ENCODE measurements at regions not wholly inside any gene's neighbourhood (a gene's known extent, or its start where the extent isn't known, plus 50 kb on each side); places are given as distances from the start of the nearest gene placed in this dataset.
"Not testable (repeated sequence)": the region's sequence is repeated elsewhere in the genome, so short reads cannot be mapped to it uniquely, and the experiment has no call there.

GRCh38 chr20:25863536-25864325 is 167.1 kb upstream of the ZNF337 start:
- TF ChIP-seq, protein P1, sequence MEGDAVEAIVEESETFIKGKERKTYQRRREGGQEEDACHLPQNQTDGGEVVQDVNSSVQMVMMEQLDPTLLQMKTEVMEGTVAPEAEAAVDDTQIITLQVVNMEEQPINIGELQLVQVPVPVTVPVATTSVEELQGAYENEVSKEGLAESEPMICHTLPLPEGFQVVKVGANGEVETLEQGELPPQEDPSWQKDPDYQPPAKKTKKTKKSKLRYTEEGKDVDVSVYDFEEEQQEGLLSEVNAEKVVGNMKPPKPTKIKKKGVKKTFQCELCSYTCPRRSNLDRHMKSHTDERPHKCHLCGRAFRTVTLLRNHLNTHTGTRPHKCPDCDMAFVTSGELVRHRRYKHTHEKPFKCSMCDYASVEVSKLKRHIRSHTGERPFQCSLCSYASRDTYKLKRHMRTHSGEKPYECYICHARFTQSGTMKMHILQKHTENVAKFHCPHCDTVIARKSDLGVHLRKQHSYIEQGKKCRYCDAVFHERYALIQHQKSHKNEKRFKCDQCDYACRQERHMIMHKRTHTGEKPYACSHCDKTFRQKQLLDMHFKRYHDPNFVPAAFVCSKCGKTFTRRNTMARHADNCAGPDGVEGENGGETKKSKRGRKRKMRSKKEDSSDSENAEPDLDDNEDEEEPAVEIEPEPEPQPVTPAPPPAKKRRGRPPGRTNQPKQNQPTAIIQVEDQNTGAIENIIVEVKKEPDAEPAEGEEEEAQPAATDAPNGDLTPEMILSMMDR (IDR thresholded peaks at IDR 0.05; ENCODE audit: low read depth, low read length): no peak
- Histone ChIP-seq H3K9me3 (ENCODE audit: severe bottlenecking) (no peaks in the 10 kb centered on the region), H3K27me3 (ENCODE audit: insufficient read depth, low read depth, severe bottlenecking) (peaks cover 5% of the 10 kb centered on the region), H3K4me3 (ENCODE audit: low read depth, low read length) (peak overlapping the region; percentile 48), H3K36me3 (no peaks in the 10 kb centered on the region), H3K27ac (no peak overlapping the region)
- no peak for DNase-seq

DNA sequence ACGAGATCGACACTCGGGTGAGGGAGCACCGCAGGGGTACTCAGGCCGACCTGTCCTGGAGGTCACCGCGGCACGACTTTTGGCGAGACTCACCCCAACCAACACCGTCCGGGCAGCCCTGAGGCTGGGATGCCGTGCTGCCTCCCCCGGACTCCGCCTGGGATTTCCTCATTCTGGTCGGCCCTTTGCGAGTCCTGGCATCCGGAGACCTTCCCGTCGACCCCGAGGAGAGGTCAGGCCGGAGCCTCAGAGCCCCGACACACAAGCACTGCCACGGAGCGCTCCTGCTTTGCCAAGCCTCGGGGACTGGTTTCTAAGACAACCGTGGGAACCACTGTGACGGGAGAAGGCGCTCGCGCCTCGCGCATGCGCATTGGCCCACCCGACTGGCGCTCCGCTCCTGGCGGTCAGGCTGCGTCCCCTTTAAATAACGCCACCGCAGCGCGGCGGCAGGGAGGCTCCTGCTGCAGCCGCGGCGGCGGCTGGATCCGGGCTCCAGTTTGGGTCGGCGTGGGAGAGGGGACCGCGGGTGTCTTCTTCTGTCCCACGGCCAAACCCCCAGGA is 166.4 kb upstream of the ZNF337 start:
- peak; percentile 95 for DNase-seq
- TF ChIP-seq, protein P1 (IDR thresholded peaks at IDR 0.05; ENCODE audit: low read depth, low read length): 0 out of 2 replicates have a peak, but pooled peaks have one; percentile 8
- H3K27ac ChIP-seq; H3K36me3 ChIP-seq; H3K27me3 ChIP-seq (ENCODE audit: insufficient read depth, low read depth, severe bottlenecking); H3K9me3 ChIP-seq (ENCODE audit: severe bottlenecking): not testable (repeated sequence)
- H3K4me3 ChIP-seq (ENCODE audit: low read depth, low read length): peak overlapping the region; percentile 48

GRCh38 chr20:25860531-25861150 is 164.0 kb upstream of the ZNF337 start:
- no peak for DNase-seq
- Histone ChIP-seq H3K27ac (no peak overlapping the region), H3K9me3 (ENCODE audit: severe bottlenecking) (no peaks in the 10 kb centered on the region), H3K4me3 (ENCODE audit: low read depth, low read length) (peak overlapping the region; percentile 32), H3K27me3 (ENCODE audit: insufficient read depth, low read depth, severe bottlenecking) (peaks cover 5% of the 10 kb centered on the region), H3K36me3 (no peaks in the 10 kb centered on the region)
- TF ChIP-seq, protein P1 (IDR thresholded peaks at IDR 0.05; ENCODE audit: low read depth, low read length): no peak

- TF ChIP-seq, protein P1 (IDR thresholded peaks at IDR 0.05; ENCODE audit: low read depth, low read length): no peak
- DNase-seq: peak; percentile 79
- Histone ChIP-seq H3K27me3 (ENCODE audit: insufficient read depth, low read depth, severe bottlenecking) (peaks cover 5% of the 10 kb centered on the region), H3K27ac (no peak overlapping the region), H3K36me3 (no peaks in the 10 kb centered on the region), H3K9me3 (ENCODE audit: severe bottlenecking) (no peaks in the 10 kb centered on the region), H3K4me3 (ENCODE audit: low read depth, low read length) (peak overlapping the region; percentile 32)
Measured at GRCh38 chr20:25859649-25860530, 163.2 kb upstream of the ZNF337 start.

GRCh38 chr20:25858495-25859425 is 162.1 kb upstream of the ZNF337 start:
- DNase-seq: no peak
- H3K9me3 ChIP-seq (ENCODE audit: severe bottlenecking): no peaks in the 10 kb centered on the region
- H3K36me3 ChIP-seq: no peaks in the 10 kb centered on the region
- TF ChIP-seq, protein P1 (IDR thresholded peaks at IDR 0.05; ENCODE audit: low read depth, low read length): no peak
- no peak overlapping the region for H3K27ac ChIP-seq
- no peak overlapping the region for H3K4me3 ChIP-seq (ENCODE audit: low read depth, low read length)
- no peaks in the 10 kb centered on the region for H3K27me3 ChIP-seq (ENCODE audit: insufficient read depth, low read depth, severe bottlenecking)

GRCh38 chr20:25857091-25857788 is 160.6 kb upstream of the ZNF337 start:
- DNase-seq; H3K27me3 ChIP-seq (ENCODE audit: insufficient read depth, low read depth, severe bottlenecking); H3K36me3 ChIP-seq; H3K4me3 ChIP-seq (ENCODE audit: low read depth, low read length); H3K27ac ChIP-seq; H3K9me3 ChIP-seq (ENCODE audit: severe bottlenecking): not testable (repeated sequence)
